IMR-90 (cell line): ENCODE measurements at regions not wholly inside any gene's neighbourhood (a gene's known extent, or its start where the extent isn't known, plus 50 kb on each side); places are given as distances from the start of the nearest gene placed in this dataset.

Experiments used
- ATAC-seq: fragments of 200-7000 bp; cut with Tn5 transposase; 2 replicates; pipeline ENCODE4 v1.9.1; 2020; ENCODE audit warnings: low read depth, mild to moderate bottlenecking, moderate library complexity
- BruUV-seq: library from RNA; stranded (reverse); fragments of 400-500 nt; replicated peaks from 2 replicates; lab custom pipeline; 2021; lab: Mats Ljungman, UMichigan
- CTCF ChIA-PET: fragments of 300-600 bp; formaldehyde crosslinking; extraction: SDS; loops from one replicate; lab custom pipeline; 2021; ENCODE audit warnings: antibody characterized with exemption; lab: Yijun Ruan, JAX
- POLR2A ChIA-PET: fragments of 300-600 bp; sonication (Branson Sonifier 250); formaldehyde crosslinking; loops from one replicate; lab custom pipeline; 2022; ENCODE audit warnings: antibody characterized with exemption; ENCODE audit not compliant: unreplicated experiment; lab: Charles Lee
- DNase-seq: peaks from one replicate; pipeline ENCODE4 v3.0.0; 2013
- H2AFZ ChIP-seq: replicated peaks from 2 replicates; pipeline ENCODE3; 2013; ENCODE audit warnings: low read length, mild to moderate bottlenecking; ENCODE audit not compliant: poor library complexity
- H2AK5ac ChIP-seq: 2 replicates; pipeline ENCODE4 v1.6.1; 2013; ENCODE audit warnings: low read depth, low read length, inconsistent platforms
- H2AK9ac ChIP-seq: replicated peaks from 2 replicates; pipeline ENCODE3; 2013; ENCODE audit warnings: mild to moderate bottlenecking, low read depth, low read length, moderate library complexity; ENCODE audit not compliant: poor library complexity
- H2BK120ac ChIP-seq: 2 replicates; pipeline ENCODE4 v1.6.1; 2013; ENCODE audit warnings: low read depth, low read length, inconsistent platforms
- H2BK15ac ChIP-seq: 3 replicates; pipeline ENCODE4 v1.6.1; 2013; ENCODE audit warnings: low read depth, low read length, inconsistent platforms
- H2BK20ac ChIP-seq: 2 replicates; pipeline ENCODE4 v1.6.1; 2013; ENCODE audit warnings: low read depth, mild to moderate bottlenecking, inconsistent platforms, low read length, moderate library complexity
- H2BK5ac ChIP-seq: 2 replicates; pipeline ENCODE4 v1.6.1; 2013; ENCODE audit warnings: mild to moderate bottlenecking, low read depth, low read length, inconsistent platforms; ENCODE audit not compliant: poor library complexity, severe bottlenecking
- H3K14ac ChIP-seq: replicated peaks from 2 replicates; pipeline ENCODE4 v1.6.1; 2013; ENCODE audit warnings: low read depth, low read length, inconsistent platforms
- H3K18ac ChIP-seq: 2 replicates; pipeline ENCODE4 v1.6.1; 2013; ENCODE audit warnings: low read depth, low read length, control low read depth
- H3K23ac ChIP-seq: 2 replicates; pipeline ENCODE4 v1.6.1; 2013; ENCODE audit warnings: low read depth, low read length, inconsistent platforms
- H3K27ac ChIP-seq: 2 replicates; pipeline ENCODE4 v1.5.1; 2013; ENCODE audit warnings: mild to moderate bottlenecking, control low read depth, low read length; ENCODE audit not compliant: insufficient read depth
- H3K27me3 ChIP-seq: 2 replicates; pipeline ENCODE4 v1.6.1; 2013; ENCODE audit warnings: low read length; ENCODE audit not compliant: control insufficient read depth, insufficient read depth
- H3K36me3 ChIP-seq: 2 replicates; pipeline ENCODE4 v1.6.1; 2013; ENCODE audit warnings: low read length, mixed read lengths; ENCODE audit not compliant: control insufficient read depth, insufficient read depth
- H3K4ac ChIP-seq: 2 replicates; pipeline ENCODE4 v1.6.1; 2013; ENCODE audit warnings: low read depth, low read length, inconsistent platforms
- H3K4me1 ChIP-seq: 2 replicates; pipeline ENCODE4 v1.6.1; 2013; ENCODE audit warnings: low read length, mixed read lengths; ENCODE audit not compliant: control insufficient read depth, insufficient read depth
- H3K4me2 ChIP-seq: 2 replicates; pipeline ENCODE4 v1.6.1; 2013; ENCODE audit warnings: low read depth, mild to moderate bottlenecking, control low read depth, low read length, moderate library complexity
- H3K4me3 ChIP-seq: 2 replicates; pipeline ENCODE4 v1.5.1; 2013; ENCODE audit warnings: low read depth, mild to moderate bottlenecking, control low read depth, low read length, moderate library complexity; ENCODE audit not compliant: insufficient read depth
- H3K56ac ChIP-seq: 2 replicates; pipeline ENCODE4 v1.6.1; 2013; ENCODE audit warnings: low read length, inconsistent platforms; ENCODE audit not compliant: insufficient read depth; ENCODE audit errors: extremely low read depth
- H3K79me1 ChIP-seq, 2 experiments: 2 replicates each; pipeline ENCODE4 v1.6.1; 2013; ENCODE audit warnings: low read length in 2 of 2, inconsistent platforms in 1 of 2, low read depth in 1 of 2
- H3K9ac ChIP-seq: 2 replicates; pipeline ENCODE4 v1.6.1; 2013; ENCODE audit warnings: low read depth, low read length, control low read depth
- H3K9me1 ChIP-seq: 2 replicates; pipeline ENCODE4 v1.6.1; 2013; ENCODE audit warnings: low read length, inconsistent platforms; ENCODE audit not compliant: insufficient read depth
- H3K9me3 ChIP-seq: 2 replicates; pipeline ENCODE4 v1.6.1; 2013; ENCODE audit warnings: low read length; ENCODE audit not compliant: control insufficient read depth, insufficient read depth
- H4K20me1 ChIP-seq: 2 replicates; pipeline ENCODE4 v1.6.1; 2013; ENCODE audit warnings: low read length, inconsistent platforms; ENCODE audit not compliant: insufficient read depth
- H4K5ac ChIP-seq: 2 replicates; pipeline ENCODE4 v1.6.1; 2013; ENCODE audit warnings: mild to moderate bottlenecking, low read depth, low read length, control low read depth
- H4K8ac ChIP-seq, 2 experiments: 2 replicates each; pipeline ENCODE4 v1.6.1; 2013; ENCODE audit warnings: low read depth in 2 of 2, low read length in 2 of 2, control low read depth in 1 of 2, inconsistent platforms in 1 of 2
- H4K91ac ChIP-seq: 2 replicates; pipeline ENCODE4 v1.6.1; 2013; ENCODE audit warnings: low read depth, low read length, inconsistent platforms; ENCODE audit not compliant: insufficient read depth
- CHD1 ChIP-seq: IDR thresholded peaks from 2 replicates; pipeline ENCODE4 v1.6.1; 2012; ENCODE audit warnings: low read depth, low read length, improper control_type of control experiment
- ELK1 ChIP-seq: fragments of 150-350 bp; IDR thresholded peaks from 2 replicates; pipeline ENCODE4 v1.6.1; 2016; ENCODE audit warnings: low read depth, mild to moderate bottlenecking, low read length, moderate library complexity, borderline replicate concordance
- MAZ ChIP-seq: IDR thresholded peaks from 2 replicates; pipeline ENCODE4 v1.6.1; 2012; ENCODE audit warnings: low read depth, mild to moderate bottlenecking, low read length, improper control_type of control experiment, moderate library complexity, borderline replicate concordance
- NFE2L2 ChIP-seq: fragments of 150-350 bp; IDR thresholded peaks from 2 replicates; pipeline ENCODE4 v1.6.1; 2016; ENCODE audit warnings: low read depth, mild to moderate bottlenecking, low read length
- POLR2A ChIP-seq: IDR thresholded peaks from 2 replicates; pipeline ENCODE4 v1.6.1; 2012; ENCODE audit warnings: mild to moderate bottlenecking, low read depth, low read length
- RFX5 ChIP-seq: IDR thresholded peaks from 2 replicates; pipeline ENCODE4 v1.8.0; 2012; ENCODE audit warnings: low read depth, mild to moderate bottlenecking, low read length, moderate library complexity
- SMC3 ChIP-seq: fragments of 150-350 bp; IDR thresholded peaks from 2 replicates; pipeline ENCODE4 v1.6.1; 2016; ENCODE audit warnings: low read depth, mild to moderate bottlenecking, antibody characterized with exemption, low read length, moderate library complexity
- WGBS, 2 experiments: methylation state at CpG; one replicate each; pipeline versions ENCODE4 v1.1.5 to v1.1.7; 2013; ENCODE audit warnings: missing lambda C conversion rate in 2 of 2; ENCODE audit not compliant: insufficient read length in 1 of 2; ENCODE audit errors: extremely low coverage in 2 of 2; 5-methylcytosine and 5-hydroxymethylcytosine counted together
- dilution Hi-C: fragments of 300-500 bp; cut with HindIII; formaldehyde crosslinking; loops from one replicate; pipeline ENCODE4 v1.14.3; 2018; ENCODE audit warnings: low sequenced_read_pairs; ENCODE audit not compliant: unreplicated experiment
- in situ Hi-C: fragments of 300-500 bp; cut with MboI; formaldehyde crosslinking; loops from 3 replicates; pipeline ENCODE4 v1.14.3; 2019; ENCODE audit warnings: low sequenced_read_pairs, inconsistent platforms, mixed read lengths
- intact Hi-C: fragments of 100-400 bp; cut with micrococcal nuclease; formaldehyde crosslinking; loops from 2 replicates; pipeline ENCODE4 v1.10.0; 2022

GRCh38 chr4:157590679-157591078 is 370.2 kb downstream of the GRIA2 start:
- H3K9ac ChIP-seq: no peak overlapping the region
- DNase-seq: no peak
- H3K27me3 ChIP-seq: no peaks in the 10 kb centered on the region
- no peak overlapping the region for H2BK5ac ChIP-seq
- no peak overlapping the region for H2BK120ac ChIP-seq
- H4K91ac ChIP-seq: no peak overlapping the region
- H2AK9ac ChIP-seq: no peak overlapping the region
- H2AK5ac ChIP-seq: no peak overlapping the region
- no peaks in the 10 kb centered on the region for H3K9me1 ChIP-seq
- intact Hi-C loops: no loop called here
- no peaks in the 10 kb centered on the region for H3K9me3 ChIP-seq
- H3K23ac ChIP-seq: no peak overlapping the region
- no peak overlapping the region for H3K14ac ChIP-seq
- H4K5ac ChIP-seq: no peak overlapping the region
- dilution Hi-C loops: no loop called here
- no peak for TF ChIP-seq SMC3
- no peak for TF ChIP-seq RFX5
- no peak for TF ChIP-seq NFE2L2
- TF ChIP-seq CHD1: no peak
- no peak for TF ChIP-seq MAZ
- TF ChIP-seq ELK1: no peak
- no peak for TF ChIP-seq POLR2A
- H3K4ac ChIP-seq: no peak overlapping the region
- no peaks in the 10 kb centered on the region for H4K20me1 ChIP-seq
- H3K4me1 ChIP-seq: no peaks in the 10 kb centered on the region
- ChIA-PET POLR2A (no interaction called here), CTCF (no interaction called here)
- no peak overlapping the region for H3K4me2 ChIP-seq
- in situ Hi-C loops: no loop called here
- no peak overlapping the region for H3K4me3 ChIP-seq
- H3K79me1 ChIP-seq: no peaks in the 10 kb centered on the region
- no peak overlapping the region for H4K8ac ChIP-seq
- no peaks in the 10 kb centered on the region for H3K36me3 ChIP-seq
- H3K18ac ChIP-seq: no peak overlapping the region
- H2BK15ac ChIP-seq: no peak overlapping the region
- H2BK20ac ChIP-seq: no peak overlapping the region
- H2AFZ ChIP-seq: no peak overlapping the region
- ATAC-seq: no peak
- no CpG with 5 or more reads among the region's 2 CpGs for WGBS, 2 experiments
- no TSS peak for BruUV-seq
- no peak overlapping the region for H3K56ac ChIP-seq
- no peak overlapping the region for H3K27ac ChIP-seq
